Spinal cord (tissue), 9 donors: ENCODE measurements at regions not wholly inside any gene's neighbourhood (a gene's known extent, or its start where the extent isn't known, plus 50 kb on each side); places are given as distances from the start of the nearest gene placed in this dataset.

Source experiments
- DNase-seq, 6 donors: peaks; one replicate each; pipeline versions ENCODE4 v3.0.0 to v3.0.0-alpha.2; 2013 to 2015; ENCODE audit warnings: low spot score in 6 of 6, low read depth in 4 of 6
- H3K27ac ChIP-seq: one replicate; pipeline ENCODE4 v1.5.1; 2013; ENCODE audit warnings: low read depth, low read length, control low read depth
- H3K27me3 ChIP-seq: one replicate; pipeline ENCODE4 v1.6.1; 2013; ENCODE audit warnings: low read length; ENCODE audit not compliant: control insufficient read depth, insufficient read depth
- H3K36me3 ChIP-seq: one replicate; pipeline ENCODE4 v1.6.1; 2013; ENCODE audit warnings: low read length; ENCODE audit not compliant: control insufficient read depth, insufficient read depth
- H3K4me1 ChIP-seq: one replicate; pipeline ENCODE4 v1.6.1; 2013; ENCODE audit warnings: low read length; ENCODE audit not compliant: control insufficient read depth, insufficient read depth
- H3K4me3 ChIP-seq: one replicate; pipeline ENCODE4 v1.5.1; 2013; ENCODE audit warnings: low read depth, low read length, control low read depth
- H3K9me3 ChIP-seq: one replicate; pipeline ENCODE4 v1.6.1; 2013; ENCODE audit warnings: low read length; ENCODE audit not compliant: control insufficient read depth, insufficient read depth
- WGBS: methylation state at CpG from one replicate; pipeline ENCODE4 v1.1.5; 2013; ENCODE audit warnings: missing lambda C conversion rate; ENCODE audit not compliant: insufficient coverage; 5-methylcytosine and 5-hydroxymethylcytosine counted together
- donor health status: healthy.

DNA sequence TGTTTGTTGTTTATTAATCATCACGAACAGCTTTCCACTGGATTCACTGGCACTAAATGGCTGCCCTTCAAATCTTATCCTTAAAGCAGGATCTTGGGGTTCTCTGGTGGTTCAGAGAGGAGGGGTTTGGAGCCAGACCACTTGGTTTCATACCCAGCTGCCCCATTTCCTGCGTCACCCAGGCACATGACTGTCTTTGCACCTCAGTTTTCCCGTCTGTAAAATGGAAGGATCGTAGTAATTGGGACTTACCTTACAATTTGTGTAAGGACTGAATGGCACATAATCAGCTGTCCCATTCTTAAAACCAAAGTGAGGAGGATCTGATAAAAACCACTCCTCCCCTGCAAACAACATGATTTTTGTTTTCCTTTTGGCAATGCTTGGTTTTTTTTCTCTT is 318.3 kb downstream of the ZNF536 start:
- Histone ChIP-seq H3K27me3 (no peaks in the 10 kb centered on the region), H3K4me3 (no peak overlapping the region), H3K9me3 (no peaks in the 10 kb centered on the region), H3K27ac (no peak overlapping the region), H3K4me1 (peaks cover 54% of the 10 kb centered on the region), H3K36me3 (no peaks in the 10 kb centered on the region)
- DNase-seq: no peak
- WGBS: 100% methylated on average over 1 of the region's 4 CpGs

DNA sequence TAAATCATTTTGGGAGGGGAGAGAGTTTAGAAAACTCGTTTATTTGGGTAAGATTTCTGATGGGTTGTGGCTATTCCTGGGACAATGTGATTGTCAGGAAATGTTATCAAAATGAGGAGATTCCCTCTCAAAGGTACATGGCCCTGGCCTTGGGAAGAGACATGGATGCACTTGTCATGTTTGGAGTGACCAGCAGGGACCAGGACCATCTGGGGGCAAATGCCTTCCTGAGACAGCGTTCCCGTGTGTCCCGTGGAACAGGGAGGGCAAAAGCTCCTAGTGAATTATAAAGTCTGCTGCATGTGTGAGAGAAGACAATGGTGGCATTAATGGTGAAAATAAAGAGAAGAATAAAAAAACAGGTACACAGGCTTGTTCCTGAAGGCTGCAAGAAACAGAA is 317.3 kb downstream of the ZNF536 start:
- WGBS: 40% methylated on average over 4 of the region's 4 CpGs
- Histone ChIP-seq H3K4me3 (no peak overlapping the region), H3K36me3 (no peaks in the 10 kb centered on the region), H3K4me1 (peaks cover 60% of the 10 kb centered on the region), H3K9me3 (no peaks in the 10 kb centered on the region), H3K27me3 (no peaks in the 10 kb centered on the region), H3K27ac (no peak overlapping the region)
- DNase-seq: no peak

DNA sequence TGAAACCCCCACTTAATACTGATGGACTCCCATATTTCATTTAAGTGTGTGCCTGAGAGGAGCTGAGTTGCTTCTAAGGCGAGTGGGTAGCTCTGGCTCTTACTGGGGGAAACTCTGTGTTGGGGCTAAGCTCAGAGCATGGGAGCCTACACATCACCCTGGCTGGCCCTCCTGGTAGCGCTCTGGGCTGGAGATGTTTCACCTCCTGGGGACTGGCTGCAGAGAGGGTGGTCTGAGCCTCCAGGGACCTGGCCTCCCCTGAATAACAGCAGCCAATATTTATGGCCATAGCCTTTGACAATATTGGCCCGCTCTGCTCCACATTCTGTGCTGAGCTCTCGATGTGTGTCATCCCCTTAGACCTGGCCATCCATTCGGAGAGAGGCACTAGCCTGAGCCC is 316.5 kb downstream of the ZNF536 start:
- no peaks in the 10 kb centered on the region for H3K27me3 ChIP-seq
- DNase-seq: no peak
- no peak overlapping the region for H3K4me3 ChIP-seq
- H3K9me3 ChIP-seq: no peaks in the 10 kb centered on the region
- H3K27ac ChIP-seq: no peak overlapping the region
- no peaks in the 10 kb centered on the region for H3K36me3 ChIP-seq
- H3K4me1 ChIP-seq: peaks cover 56% of the 10 kb centered on the region
- 90% methylated on average over 5 of the region's 5 CpGs for WGBS

DNA sequence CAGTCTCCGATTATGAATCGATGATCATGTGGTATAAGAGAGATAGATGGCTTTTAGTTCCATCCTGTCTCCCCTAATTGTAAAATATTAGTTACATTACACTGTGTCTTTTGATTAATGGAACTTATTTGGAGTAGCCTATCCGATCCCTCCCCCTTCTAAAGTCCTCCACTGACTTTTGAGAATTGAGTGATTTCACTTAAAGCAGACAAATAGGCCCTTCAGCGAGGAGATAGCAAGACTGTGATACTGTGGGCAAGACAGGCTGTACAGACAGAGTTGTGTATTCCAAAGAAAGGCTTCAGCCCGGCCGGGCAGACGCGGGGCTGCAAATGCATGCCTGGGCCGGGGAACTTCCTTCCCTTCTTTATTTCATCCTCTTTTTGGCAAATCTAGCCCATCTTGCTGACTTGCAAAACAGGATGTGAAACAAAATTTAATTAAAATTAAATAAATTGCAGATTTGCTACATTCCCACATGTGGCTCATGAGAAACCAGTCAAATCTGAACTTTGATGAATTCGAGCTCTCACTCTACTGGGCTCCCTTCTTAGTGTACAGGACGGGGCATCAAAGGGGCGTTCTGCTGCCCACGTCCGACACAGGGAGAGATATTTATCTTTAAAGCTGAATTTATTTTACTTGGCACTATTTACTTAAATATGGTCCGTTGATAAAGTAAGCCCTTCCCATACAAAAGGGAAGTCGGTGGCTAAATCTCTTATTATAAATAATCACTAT is 314.8 kb downstream of the ZNF536 start:
- peaks cover 55% of the 10 kb centered on the region for H3K4me1 ChIP-seq
- no peaks in the 10 kb centered on the region for H3K36me3 ChIP-seq
- no peak overlapping the region for H3K4me3 ChIP-seq
- H3K27me3 ChIP-seq: no peaks in the 10 kb centered on the region
- no peaks in the 10 kb centered on the region for H3K9me3 ChIP-seq
- DNase-seq: peak in 2 of 6 donors; percentile 65 to 81
- H3K27ac ChIP-seq: peak overlapping the region; percentile 66
- WGBS: no CpG with 5 or more reads among the region's 16 CpGs

DNA sequence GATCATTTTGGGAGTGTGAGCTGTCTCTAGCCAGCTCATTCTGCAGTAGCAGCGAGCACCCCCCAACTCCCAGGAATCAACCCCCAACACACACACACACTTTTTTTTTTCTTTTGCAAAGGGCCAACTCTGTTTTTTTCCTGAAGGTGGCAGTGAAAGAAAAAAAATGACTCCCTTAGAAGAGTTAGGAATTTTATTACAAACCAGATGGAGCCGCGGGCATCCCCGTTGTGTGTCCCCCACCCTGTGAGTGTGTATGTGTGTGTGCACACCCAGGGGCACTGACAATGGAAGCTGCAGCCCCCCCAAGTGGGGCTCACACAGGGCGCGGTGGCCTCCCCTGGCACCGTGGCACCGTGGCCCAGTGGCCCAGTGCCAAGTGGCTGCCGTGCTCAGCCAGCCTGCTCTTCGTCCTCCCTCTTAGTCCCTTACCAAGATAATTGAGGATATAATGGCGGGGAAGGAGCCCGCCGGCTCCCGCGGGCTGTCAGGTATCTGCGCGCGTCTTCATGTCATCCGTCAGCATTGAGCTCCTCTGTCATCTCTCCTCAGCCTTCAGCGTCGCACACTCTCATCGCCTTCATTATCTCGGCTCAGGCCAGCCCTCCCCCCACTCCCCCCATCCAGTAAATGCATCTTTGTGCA is 314.1 kb downstream of the ZNF536 start:
- 61% methylated on average over 17 of the region's 23 CpGs for WGBS
- H3K4me1 ChIP-seq: peaks cover 56% of the 10 kb centered on the region
- H3K27ac ChIP-seq: peak overlapping the region; percentile 66

DNA sequence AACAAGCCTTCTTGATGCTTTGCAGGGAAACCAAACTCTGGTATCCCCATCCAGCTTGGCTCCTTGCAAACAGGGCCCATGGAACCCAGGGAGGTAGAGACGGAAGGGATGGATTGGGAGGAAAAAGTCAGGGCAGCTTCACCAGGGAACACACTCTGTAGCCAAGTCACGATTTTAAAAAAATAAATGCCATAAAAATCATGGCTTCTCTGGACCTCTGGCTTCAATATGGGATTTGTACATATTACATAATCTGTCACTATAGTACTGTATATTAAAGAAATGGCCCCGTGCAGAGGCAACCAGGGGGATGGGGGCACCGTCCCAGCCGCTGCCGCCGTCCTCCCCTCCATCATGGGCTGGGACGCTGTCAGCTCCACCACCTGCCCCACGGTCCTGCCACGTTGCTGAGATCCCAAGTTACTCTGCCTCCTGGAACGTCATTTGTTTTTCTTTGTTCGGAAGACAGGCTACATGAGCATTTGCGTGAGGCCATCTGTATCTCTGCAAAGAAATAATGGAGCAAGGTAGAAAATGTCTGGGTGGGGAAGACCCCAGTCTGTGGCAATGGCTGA is 313.3 kb downstream of the ZNF536 start:
- WGBS: 50% methylated on average over 11 of the region's 13 CpGs
- no peak overlapping the region for H3K4me3 ChIP-seq
- H3K9me3 ChIP-seq: no peaks in the 10 kb centered on the region
- no peak for DNase-seq
- H3K27me3 ChIP-seq: no peaks in the 10 kb centered on the region
- peaks cover 54% of the 10 kb centered on the region for H3K4me1 ChIP-seq
- H3K27ac ChIP-seq: no peak overlapping the region
- H3K36me3 ChIP-seq: no peaks in the 10 kb centered on the region

More for the DNA sequence above, 314.1 kb downstream of the ZNF536 start:
- Histone ChIP-seq H3K9me3 (no peaks in the 10 kb centered on the region), H3K4me3 (no peak overlapping the region), H3K27me3 (no peaks in the 10 kb centered on the region), H3K36me3 (no peaks in the 10 kb centered on the region)
- peak in 2 of 6 donors; percentile 86 to 95 for DNase-seq

DNA sequence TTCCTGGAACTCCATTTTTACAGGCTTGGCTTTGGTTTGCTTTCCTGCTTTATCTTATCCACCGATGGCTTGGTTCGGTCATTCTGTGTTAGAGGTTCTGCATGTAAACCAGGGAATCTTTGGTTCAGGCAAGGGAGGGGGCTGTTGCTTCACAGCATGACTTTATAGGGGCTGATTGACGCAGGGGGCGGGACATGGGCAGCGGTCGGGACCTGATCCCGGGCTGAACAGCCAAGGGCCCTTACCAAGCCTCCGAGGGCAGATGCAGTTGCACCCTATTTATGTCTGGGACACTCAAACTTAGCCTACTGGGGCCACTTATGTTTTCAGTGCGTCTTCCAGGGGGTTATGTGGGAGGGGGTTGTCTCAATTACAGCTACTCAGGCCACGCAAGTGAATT is 312.4 kb downstream of the ZNF536 start:
- no peaks in the 10 kb centered on the region for H3K27me3 ChIP-seq
- WGBS: 60% methylated on average over 6 of the region's 10 CpGs
- DNase-seq: no peak
- no peaks in the 10 kb centered on the region for H3K9me3 ChIP-seq
- H3K27ac ChIP-seq: no peak overlapping the region
- no peak overlapping the region for H3K4me3 ChIP-seq
- H3K36me3 ChIP-seq: no peaks in the 10 kb centered on the region
- peaks cover 54% of the 10 kb centered on the region for H3K4me1 ChIP-seq

DNA sequence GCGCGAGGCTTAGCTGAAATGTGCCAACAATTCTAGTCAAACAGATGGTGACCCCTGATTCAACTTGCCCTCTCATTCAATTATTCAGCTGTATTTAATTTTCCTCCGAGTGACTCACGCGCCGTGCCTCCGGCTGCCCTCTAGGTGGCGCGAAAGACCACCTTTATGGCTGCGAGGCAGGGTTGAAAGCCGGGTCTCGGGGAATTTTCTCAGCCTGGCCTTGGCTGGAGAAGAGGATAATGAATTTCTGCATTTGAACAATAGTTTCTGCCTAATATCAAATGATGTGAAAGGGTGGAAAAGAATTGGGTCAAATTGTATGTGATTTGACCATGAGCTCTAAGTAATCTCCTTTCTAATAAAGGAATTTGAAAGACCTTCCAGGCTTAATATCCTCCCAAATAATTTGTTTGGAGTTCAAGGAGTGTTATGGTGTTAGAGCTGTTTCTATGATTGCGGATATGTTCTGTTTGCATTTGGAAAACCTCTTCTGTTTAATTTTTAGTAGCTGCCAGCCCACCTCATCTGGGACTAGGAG is 310.9 kb downstream of the ZNF536 start:
- H3K9me3 ChIP-seq: no peaks in the 10 kb centered on the region
- DNase-seq: peak in 5 of 6 donors; percentile 71 to 96 (median 84)
- under 1% methylated on average over 12 of the region's 13 CpGs for WGBS
- no peak overlapping the region for H3K27ac ChIP-seq
- peaks cover 55% of the 10 kb centered on the region for H3K4me1 ChIP-seq
- no peaks in the 10 kb centered on the region for H3K36me3 ChIP-seq
- no peaks in the 10 kb centered on the region for H3K27me3 ChIP-seq
- no peak overlapping the region for H3K4me3 ChIP-seq

DNA sequence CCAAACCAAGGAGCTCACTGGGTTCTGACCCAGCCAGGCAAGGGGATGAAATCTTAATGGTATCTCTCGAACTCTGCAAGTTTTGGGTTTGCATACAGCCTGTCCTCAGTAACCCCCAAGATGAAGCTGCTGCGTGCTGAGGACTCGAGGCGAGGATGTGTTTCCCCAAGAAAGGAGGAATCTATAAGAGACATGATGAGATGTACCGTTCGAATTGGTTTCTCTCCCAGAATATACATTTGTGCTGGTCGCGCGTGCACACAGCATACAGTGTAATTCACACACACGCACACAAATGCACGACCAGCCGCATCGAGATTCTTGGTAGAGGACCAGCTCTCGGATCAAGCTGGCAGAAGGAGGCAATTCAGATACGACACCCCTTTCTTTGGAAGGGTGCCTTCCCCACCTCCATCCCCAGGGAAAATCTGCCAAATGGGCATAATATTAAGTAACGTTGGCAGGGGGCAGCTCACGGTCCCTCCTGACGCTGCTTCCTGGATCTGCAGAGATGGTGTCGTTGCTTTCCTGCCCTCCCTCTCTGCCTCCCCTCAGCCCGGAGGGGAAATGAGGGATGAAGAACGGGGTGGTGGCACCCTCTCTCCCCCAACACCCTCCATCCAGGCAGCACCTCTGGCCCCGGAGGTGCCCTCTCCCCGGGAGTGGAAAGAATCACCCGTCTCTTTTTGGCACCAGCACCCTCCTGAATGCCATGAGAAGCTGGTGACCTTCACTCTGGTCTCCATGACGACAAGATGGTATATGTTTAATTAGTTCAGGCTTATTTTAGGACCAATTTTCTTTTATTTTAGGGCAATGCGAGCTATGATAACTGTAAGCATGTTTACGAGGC is 310.2 kb downstream of the ZNF536 start:
- no peaks in the 10 kb centered on the region for H3K36me3 ChIP-seq
- WGBS: 57% methylated on average over 12 of the region's 27 CpGs
- peaks cover 54% of the 10 kb centered on the region for H3K4me1 ChIP-seq
- no peak overlapping the region for H3K4me3 ChIP-seq
- peak overlapping the region; percentile 48 for H3K27ac ChIP-seq
- DNase-seq: peak in 2 of 6 donors; percentile 47 to 86
- no peaks in the 10 kb centered on the region for H3K9me3 ChIP-seq
- H3K27me3 ChIP-seq: no peaks in the 10 kb centered on the region
